ENCODE measurements at regions not wholly inside any gene's neighbourhood (a gene's known extent, or its start where the extent isn't known, plus 50 kb on each side); places are given as distances from the start of the nearest gene placed in this dataset.

GRCh38 chr2:156680266-156680665, 244.1 kb downstream of the GPD2 start:
- H2BK12ac ChIP-seq (ENCODE audit: low read length) = no peak overlapping the region
- H3K4me2 ChIP-seq (ENCODE audit: insufficient read depth, low read length, poor library complexity, severe bottlenecking) = no peak overlapping the region
- H4K8ac ChIP-seq (ENCODE audit: low read depth, low read length) = no peak overlapping the region
- no peak overlapping the region for H3K18ac ChIP-seq (ENCODE audit: low read length)
- H3K79me1 ChIP-seq (ENCODE audit: low read depth, low read length) = no peaks in the 10 kb centered on the region
- H3K27me3 ChIP-seq (ENCODE audit: control insufficient read depth in 3 of 3, insufficient read depth in 3 of 3, low read depth in 1 of 3, low read length in 3 of 3) = no peaks in the 10 kb centered on the region
- H2AK5ac ChIP-seq (ENCODE audit: low read depth, low read length) = no peak overlapping the region
- no peaks in the 10 kb centered on the region for H3K36me3 ChIP-seq (replicated peaks in 1 of 2; ENCODE audit: control insufficient read depth in 2 of 2, insufficient read depth in 2 of 2, low read length in 2 of 2)
- H3K4me1 ChIP-seq (ENCODE audit: control insufficient read depth in 2 of 2, insufficient read depth in 1 of 2, low read depth in 1 of 2, low read length in 2 of 2) = no peaks in the 10 kb centered on the region
- no peak for DNase-seq (ENCODE audit: low spot score)
- no peak overlapping the region for H4K91ac ChIP-seq (ENCODE audit: low read depth, low read length, poor library complexity)
- no peak overlapping the region for H3K23ac ChIP-seq (ENCODE audit: low read depth, low read length, poor library complexity)
- no peak overlapping the region for H2AFZ ChIP-seq (ENCODE audit: low read length)
- H2BK120ac ChIP-seq (ENCODE audit: low read depth, low read length) = no peak overlapping the region
- H3K4ac ChIP-seq (ENCODE audit: low read length) = no peak overlapping the region
- no peak overlapping the region for H3K27ac ChIP-seq (replicated peaks; ENCODE audit: low read length)
- no peak overlapping the region for H3K14ac ChIP-seq (ENCODE audit: low read length)
- no peaks in the 10 kb centered on the region for H3K9me3 ChIP-seq (replicated peaks in 1 of 2; ENCODE audit: control insufficient read depth in 2 of 2, insufficient read depth in 1 of 2, low read depth in 1 of 2, low read length in 2 of 2)
- H3K9ac ChIP-seq (ENCODE audit: low read depth, low read length, poor library complexity) = no peak overlapping the region
- H2BK15ac ChIP-seq (ENCODE audit: low read length) = no peak overlapping the region
- WGBS, 2 donors (ENCODE audit: extremely low coverage in 2 of 2, insufficient read length in 2 of 2, insufficient replicate concordance in 1 of 2) = no CpG with 5 or more reads among the region's 2 CpGs
- H3K4me3 ChIP-seq (ENCODE audit: low read length in 2 of 2) = no peak overlapping the region
- H2BK5ac ChIP-seq (ENCODE audit: low read length) = no peak overlapping the region

- no peak overlapping the region for H3K4ac ChIP-seq (ENCODE audit: low read length)
- H2BK15ac ChIP-seq (ENCODE audit: low read length) = no peak overlapping the region
- H3K27ac ChIP-seq (replicated peaks; ENCODE audit: low read length) = no peak overlapping the region
- no peaks in the 10 kb centered on the region for H3K4me1 ChIP-seq (ENCODE audit: control insufficient read depth in 2 of 2, insufficient read depth in 1 of 2, low read depth in 1 of 2, low read length in 2 of 2)
- no peak overlapping the region for H4K8ac ChIP-seq (ENCODE audit: low read depth, low read length)
- no peaks in the 10 kb centered on the region for H3K36me3 ChIP-seq (replicated peaks in 1 of 2; ENCODE audit: control insufficient read depth in 2 of 2, insufficient read depth in 2 of 2, low read length in 2 of 2)
- no peak overlapping the region for H3K4me3 ChIP-seq (ENCODE audit: low read length in 2 of 2)
- no peak overlapping the region for H3K14ac ChIP-seq (ENCODE audit: low read length)
- H3K9me3 ChIP-seq (replicated peaks in 1 of 2; ENCODE audit: control insufficient read depth in 2 of 2, insufficient read depth in 1 of 2, low read depth in 1 of 2, low read length in 2 of 2) = no peaks in the 10 kb centered on the region
- H3K9ac ChIP-seq (ENCODE audit: low read depth, low read length, poor library complexity) = no peak overlapping the region
- no peaks in the 10 kb centered on the region for H3K27me3 ChIP-seq (ENCODE audit: control insufficient read depth in 3 of 3, insufficient read depth in 3 of 3, low read depth in 1 of 3, low read length in 3 of 3)
- no peak overlapping the region for H3K18ac ChIP-seq (ENCODE audit: low read length)
- no peak overlapping the region for H2AK5ac ChIP-seq (ENCODE audit: low read depth, low read length)
- no peak overlapping the region for H2BK120ac ChIP-seq (ENCODE audit: low read depth, low read length)
- no peak for DNase-seq (ENCODE audit: low spot score)
- no peak overlapping the region for H4K91ac ChIP-seq (ENCODE audit: low read depth, low read length, poor library complexity)
- no peak overlapping the region for H3K23ac ChIP-seq (ENCODE audit: low read depth, low read length, poor library complexity)
- no peak overlapping the region for H2BK5ac ChIP-seq (ENCODE audit: low read length)
- no peak overlapping the region for H2BK12ac ChIP-seq (ENCODE audit: low read length)
- no peak overlapping the region for H3K4me2 ChIP-seq (ENCODE audit: insufficient read depth, low read length, poor library complexity, severe bottlenecking)
- no peak overlapping the region for H2AFZ ChIP-seq (ENCODE audit: low read length)
- no peaks in the 10 kb centered on the region for H3K79me1 ChIP-seq (ENCODE audit: low read depth, low read length)
Observed at GRCh38 chr2:156687126-156687525, 250.9 kb downstream of the GPD2 start.

DNA sequence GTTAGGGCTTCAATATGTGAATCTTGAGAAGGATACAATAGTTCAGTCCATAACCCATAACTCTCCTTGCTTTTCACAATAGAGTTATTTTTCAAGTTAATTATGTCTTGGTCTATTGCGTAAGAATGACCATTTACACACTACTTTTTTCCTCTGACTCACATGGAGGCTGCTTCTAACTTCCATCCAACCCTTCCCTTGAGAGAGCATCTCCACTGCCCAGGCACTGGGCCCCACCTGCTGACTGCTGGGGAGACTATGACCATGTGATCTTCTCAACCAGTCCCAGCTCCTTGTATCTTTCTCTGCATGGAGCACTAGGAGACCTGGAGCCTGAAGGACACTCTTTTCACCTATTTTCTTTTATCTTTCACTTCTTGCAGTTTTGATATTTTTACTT, 251.5 kb downstream of the GPD2 start:
- DNase-seq (ENCODE audit: low spot score) = no peak
- Histone ChIP-seq H3K4me3 (ENCODE audit: low read length in 2 of 2) (no peak overlapping the region), H3K79me1 (ENCODE audit: low read depth, low read length) (no peaks in the 10 kb centered on the region), H4K8ac (ENCODE audit: low read depth, low read length) (no peak overlapping the region), H3K4me2 (ENCODE audit: insufficient read depth, low read length, poor library complexity, severe bottlenecking) (no peak overlapping the region), H3K27me3 (ENCODE audit: control insufficient read depth in 3 of 3, insufficient read depth in 3 of 3, low read depth in 1 of 3, low read length in 3 of 3) (no peaks in the 10 kb centered on the region), H2AFZ (ENCODE audit: low read length) (no peak overlapping the region), H2BK15ac (ENCODE audit: low read length) (no peak overlapping the region), H3K4me1 (ENCODE audit: control insufficient read depth in 2 of 2, insufficient read depth in 1 of 2, low read depth in 1 of 2, low read length in 2 of 2) (no peaks in the 10 kb centered on the region), H4K91ac (ENCODE audit: low read depth, low read length, poor library complexity) (no peak overlapping the region), H2BK120ac (ENCODE audit: low read depth, low read length) (no peak overlapping the region), H3K9ac (ENCODE audit: low read depth, low read length, poor library complexity) (no peak overlapping the region), H3K9me3 (replicated peaks in 1 of 2; ENCODE audit: control insufficient read depth in 2 of 2, insufficient read depth in 1 of 2, low read depth in 1 of 2, low read length in 2 of 2) (no peaks in the 10 kb centered on the region), H2AK5ac (ENCODE audit: low read depth, low read length) (no peak overlapping the region), H2BK12ac (ENCODE audit: low read length) (no peak overlapping the region), H3K36me3 (replicated peaks in 1 of 2; ENCODE audit: control insufficient read depth in 2 of 2, insufficient read depth in 2 of 2, low read length in 2 of 2) (no peaks in the 10 kb centered on the region), H3K14ac (ENCODE audit: low read length) (no peak overlapping the region), H3K27ac (replicated peaks; ENCODE audit: low read length) (no peak overlapping the region), H3K18ac (ENCODE audit: low read length) (no peak overlapping the region), H3K23ac (ENCODE audit: low read depth, low read length, poor library complexity) (no peak overlapping the region), H3K4ac (ENCODE audit: low read length) (no peak overlapping the region), H2BK5ac (ENCODE audit: low read length) (no peak overlapping the region)
- no CpG with 5 or more reads among the region's 1 CpG for WGBS, 2 donors (ENCODE audit: extremely low coverage in 2 of 2, insufficient read length in 2 of 2, insufficient replicate concordance in 1 of 2)

DNA sequence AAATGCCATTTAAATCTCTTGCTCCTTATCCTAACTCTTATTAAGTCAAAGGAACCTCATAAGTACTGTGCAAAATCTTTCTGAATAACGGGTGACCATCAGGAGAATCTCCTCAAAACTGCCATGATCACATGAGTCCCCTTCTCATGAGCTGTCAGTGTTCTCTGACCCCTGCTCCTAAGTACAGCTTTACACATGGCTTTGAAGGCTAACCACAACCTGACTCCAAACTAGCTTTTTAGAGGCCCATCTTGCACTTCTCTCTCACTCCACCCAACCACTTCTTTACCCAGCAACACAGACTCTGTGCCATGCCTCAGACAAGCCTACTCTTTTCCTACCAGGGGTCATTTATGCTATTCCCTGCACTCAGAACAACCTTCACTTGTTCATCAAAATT, 253.8 kb downstream of the GPD2 start:
- Histone ChIP-seq H3K4me3 (ENCODE audit: low read length in 2 of 2) (no peak overlapping the region), H2BK12ac (ENCODE audit: low read length) (no peak overlapping the region), H3K4me2 (ENCODE audit: insufficient read depth, low read length, poor library complexity, severe bottlenecking) (no peak overlapping the region), H3K4ac (ENCODE audit: low read length) (no peak overlapping the region), H3K9me3 (replicated peaks in 1 of 2; ENCODE audit: control insufficient read depth in 2 of 2, insufficient read depth in 1 of 2, low read depth in 1 of 2, low read length in 2 of 2) (no peaks in the 10 kb centered on the region), H3K9ac (ENCODE audit: low read depth, low read length, poor library complexity) (no peak overlapping the region), H4K8ac (ENCODE audit: low read depth, low read length) (no peak overlapping the region), H2BK120ac (ENCODE audit: low read depth, low read length) (no peak overlapping the region), H3K36me3 (replicated peaks in 1 of 2; ENCODE audit: control insufficient read depth in 2 of 2, insufficient read depth in 2 of 2, low read length in 2 of 2) (no peaks in the 10 kb centered on the region), H2BK5ac (ENCODE audit: low read length) (no peak overlapping the region), H3K18ac (ENCODE audit: low read length) (no peak overlapping the region), H3K27ac (replicated peaks; ENCODE audit: low read length) (no peak overlapping the region), H3K79me1 (ENCODE audit: low read depth, low read length) (no peaks in the 10 kb centered on the region), H2AK5ac (ENCODE audit: low read depth, low read length) (no peak overlapping the region), H2AFZ (ENCODE audit: low read length) (no peak overlapping the region), H3K27me3 (ENCODE audit: control insufficient read depth in 3 of 3, insufficient read depth in 3 of 3, low read depth in 1 of 3, low read length in 3 of 3) (no peaks in the 10 kb centered on the region), H3K4me1 (ENCODE audit: control insufficient read depth in 2 of 2, insufficient read depth in 1 of 2, low read depth in 1 of 2, low read length in 2 of 2) (peaks cover 0 to 1% of the 10 kb centered on the region in 2 donors), H3K23ac (ENCODE audit: low read depth, low read length, poor library complexity) (no peak overlapping the region), H2BK15ac (ENCODE audit: low read length) (no peak overlapping the region), H4K91ac (ENCODE audit: low read depth, low read length, poor library complexity) (no peak overlapping the region), H3K14ac (ENCODE audit: low read length) (no peak overlapping the region)
- DNase-seq (ENCODE audit: low spot score) = no peak
- no CpG with 5 or more reads among the region's 1 CpG for WGBS, 2 donors (ENCODE audit: extremely low coverage in 2 of 2, insufficient read length in 2 of 2, insufficient replicate concordance in 1 of 2)
